ENCODE measurements at regions not wholly inside any gene's neighbourhood (a gene's known extent, or its start where the extent isn't known, plus 50 kb on each side); places are given as distances from the start of the nearest gene placed in this dataset.
A peak's percentile ranks its signal among the peaks of the same experiment; 100 is the strongest.
"Not testable (repeated sequence)": the region's sequence is repeated elsewhere in the genome, so short reads cannot be mapped to it uniquely, and the experiment has no call there.

DNA sequence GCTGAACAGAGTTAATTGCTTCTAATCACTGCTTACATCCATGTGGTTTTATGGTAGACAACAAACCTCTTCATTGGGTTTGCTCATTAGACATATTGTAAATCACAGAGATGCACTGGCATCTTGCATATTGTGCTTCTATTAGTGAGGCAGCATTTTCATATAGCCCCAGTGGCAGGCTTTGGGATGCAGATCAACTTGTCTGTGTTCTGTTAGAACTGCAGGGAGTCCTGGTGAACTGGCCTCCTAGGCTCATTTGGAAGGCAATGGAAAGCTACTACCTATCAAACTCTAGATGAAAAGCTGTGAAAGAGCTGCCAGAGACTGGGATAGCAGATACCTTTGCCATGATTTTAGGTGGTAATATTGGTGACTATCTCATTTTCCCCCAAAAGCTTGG lies 108.8 kb downstream of the NAA11 start:
- DNase-seq (ENCODE audit: low spot score), result peak; percentile 55

DNA sequence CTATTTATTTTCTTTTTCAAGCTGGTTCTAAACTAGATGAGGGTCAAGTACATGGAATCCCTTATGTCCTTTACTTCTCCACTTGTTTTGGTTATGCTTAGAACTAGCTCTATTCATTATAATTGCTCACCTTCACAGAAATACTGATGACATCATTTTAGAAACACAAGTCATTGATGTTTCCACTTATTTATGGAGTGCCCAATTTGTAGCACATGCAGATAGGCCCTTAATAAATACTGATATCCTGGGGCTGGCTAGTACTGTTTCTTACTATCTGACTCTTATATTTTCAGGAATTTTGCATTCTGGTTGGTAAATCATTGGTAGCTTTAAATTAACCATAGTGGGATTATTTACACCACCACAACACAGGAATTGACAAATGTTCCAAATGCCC lies 112.2 kb downstream of the NAA11 start:
- DNase-seq (ENCODE audit: low spot score), result no peak

- DNase-seq (ENCODE audit: low spot score), result no peak
Measured at GRCh38 chr4:79213010-79213409, 112.9 kb downstream of the NAA11 start.

DNA sequence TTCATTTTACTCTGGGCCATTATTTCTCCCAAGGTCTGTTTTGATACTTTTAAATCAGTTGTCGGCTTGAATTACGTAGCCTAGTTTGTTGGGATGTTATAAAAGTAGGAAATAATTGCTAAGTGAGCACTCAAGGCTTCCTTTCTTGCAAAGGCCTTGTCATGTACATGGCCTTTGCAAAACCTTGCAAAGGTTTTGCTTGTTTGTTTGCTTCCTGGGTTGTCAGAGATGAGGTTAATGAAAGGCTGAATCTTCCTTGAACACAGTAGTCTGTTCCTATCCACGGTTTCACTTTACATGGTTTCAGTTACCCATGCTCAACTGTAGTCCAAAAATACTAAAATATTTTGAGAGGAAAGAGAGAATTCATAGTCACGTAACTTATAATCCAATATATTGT lies 113.5 kb downstream of the NAA11 start:
- no peak for DNase-seq (ENCODE audit: low spot score)

GRCh38 chr4:79211490-79211889 lies 114.4 kb downstream of the NAA11 start:
- DNase-seq (ENCODE audit: low spot score), result no peak

DNA sequence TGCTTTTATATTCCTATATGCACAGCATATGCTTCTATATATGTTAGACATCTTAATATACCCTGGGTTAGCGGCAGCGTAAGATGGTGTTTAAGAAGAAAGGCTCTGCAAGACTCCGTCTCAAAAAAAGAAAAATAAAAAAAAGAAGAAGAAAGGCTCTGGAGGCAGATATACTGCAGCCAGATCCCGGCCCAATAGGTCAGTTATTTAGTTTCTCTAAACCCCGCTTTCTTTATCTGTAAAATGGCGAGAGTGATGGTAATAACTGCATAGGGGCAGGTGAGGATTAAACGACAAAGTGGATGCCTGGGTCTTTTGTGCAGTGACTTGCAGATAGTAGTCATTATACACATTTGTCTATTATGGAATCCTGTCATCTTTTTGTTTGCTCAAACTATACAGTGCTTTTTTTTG lies 115.2 kb downstream of the NAA11 start:
- DNase-seq (ENCODE audit: low spot score), result no peak

GRCh38 chr4:79209822-79210635 lies 115.8 kb downstream of the NAA11 start:
- no peak for DNase-seq (ENCODE audit: low spot score)

DNA sequence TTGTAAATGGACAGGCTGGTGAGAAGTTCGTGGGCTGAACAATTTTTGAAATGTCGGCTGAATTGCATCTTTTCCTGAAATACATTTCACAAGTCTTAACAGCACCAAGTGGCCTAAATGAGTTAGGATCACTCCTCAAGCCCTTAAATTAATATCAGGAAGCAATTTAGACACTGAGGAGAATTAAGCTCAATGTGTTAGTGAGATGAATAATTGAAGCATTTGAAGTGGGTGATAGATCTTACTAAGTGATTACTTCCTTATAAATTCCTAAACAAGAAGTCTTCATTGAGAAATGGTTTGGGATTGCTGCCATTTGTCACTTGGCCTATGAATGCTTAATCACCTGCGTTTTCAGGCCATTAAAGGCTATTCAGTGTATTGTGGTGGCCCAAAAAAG lies 116.8 kb downstream of the NAA11 start:
- no peak for DNase-seq (ENCODE audit: low spot score)

DNA sequence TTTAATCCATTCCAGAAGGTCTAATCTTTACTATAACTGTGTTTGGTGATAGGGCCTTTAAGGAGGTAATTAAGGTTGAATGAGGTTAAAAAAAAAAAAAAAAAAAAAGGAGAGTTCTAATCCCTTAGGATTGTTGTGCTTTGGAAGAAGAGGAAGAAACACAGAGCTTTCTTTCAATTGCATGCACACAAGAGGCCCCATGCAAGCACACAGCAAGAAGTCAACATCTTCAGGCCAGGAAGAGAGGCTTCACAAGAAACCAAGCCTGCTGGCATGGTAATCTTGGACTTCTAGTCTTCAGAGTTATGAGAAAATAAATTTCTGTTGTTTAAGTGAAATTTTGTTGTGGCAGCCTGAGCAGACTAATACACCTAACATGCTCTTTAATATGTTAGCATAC lies 118.6 kb downstream of the NAA11 start:
- DNase-seq (ENCODE audit: low spot score), result no peak

- DNase-seq (ENCODE audit: low spot score), result no peak
Measured at GRCh38 chr4:79206660-79207059, 119.2 kb downstream of the NAA11 start.

DNA sequence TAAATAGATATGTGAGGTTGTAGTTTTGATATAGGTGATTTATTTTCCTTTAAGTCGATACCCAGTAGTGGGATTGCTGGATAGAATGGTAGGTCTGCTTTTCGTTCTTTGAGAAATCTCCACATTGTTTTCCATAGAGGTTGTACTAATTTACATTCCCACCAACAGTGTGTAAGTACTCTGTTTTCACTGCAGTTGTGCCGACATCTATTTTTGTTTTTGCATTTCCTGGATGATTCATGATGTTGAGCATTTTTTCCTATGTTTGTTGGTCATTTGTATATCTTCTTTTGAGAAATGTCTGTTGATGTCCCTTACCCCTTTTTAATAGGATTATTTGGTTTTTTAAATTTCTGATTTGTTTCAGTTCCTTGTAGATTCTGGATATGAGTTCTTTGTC lies 120.7 kb downstream of the NAA11 start:
- DNase-seq (ENCODE audit: low spot score), result no peak

DNA sequence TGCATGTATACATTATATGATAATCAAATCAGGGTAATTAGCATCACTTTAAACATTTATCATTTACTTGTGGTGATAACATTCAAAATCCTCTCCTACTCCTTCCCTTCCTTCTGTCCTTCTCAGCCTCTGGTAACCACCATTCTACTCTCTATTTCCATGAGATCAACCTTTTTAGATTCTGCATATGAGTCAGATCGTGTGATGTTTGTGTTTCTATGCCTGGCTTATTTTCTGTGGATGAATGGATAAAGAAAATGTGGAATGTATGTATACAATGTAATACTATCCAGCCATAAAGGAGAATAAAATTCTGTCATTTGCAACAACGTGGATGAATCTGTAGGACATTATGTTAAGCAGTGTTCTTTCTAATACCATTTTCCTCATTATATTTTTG lies 123.9 kb downstream of the NAA11 start:
- no peak for DNase-seq (ENCODE audit: low spot score)

GRCh38 chr4:79199743-79200142 lies 126.1 kb downstream of the NAA11 start:
- no peak for DNase-seq (ENCODE audit: low spot score)

DNA sequence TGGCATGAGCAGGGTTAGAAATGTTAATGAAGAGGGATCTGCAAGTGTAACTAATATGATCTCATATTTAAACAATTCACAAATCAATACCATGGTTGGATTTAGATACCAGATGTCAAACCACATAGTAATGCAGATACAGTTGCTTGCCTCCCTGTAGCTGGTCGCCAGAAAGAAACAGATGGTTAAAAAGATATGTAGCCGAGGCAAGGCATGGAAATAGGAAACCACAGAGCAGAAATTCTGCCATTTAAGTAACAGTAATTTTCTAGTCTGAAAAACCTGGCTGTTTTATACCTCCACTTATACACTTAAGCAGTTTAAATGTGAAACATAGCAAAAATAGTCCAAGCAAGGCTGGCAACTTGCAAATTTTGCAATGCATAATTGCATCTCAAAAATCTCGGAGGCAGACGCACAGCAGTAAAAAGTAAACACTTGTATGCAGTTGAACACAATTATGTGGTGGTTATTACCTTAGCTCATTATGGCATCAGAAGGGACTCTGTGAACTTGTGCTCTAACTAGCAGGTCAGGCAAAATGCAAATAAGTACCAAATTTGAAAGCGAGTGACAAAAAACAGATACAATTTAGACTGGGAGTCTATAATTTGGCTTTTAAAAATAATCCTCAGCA lies 126.8 kb downstream of the NAA11 start:
- no peak for DNase-seq (ENCODE audit: low spot score)

DNA sequence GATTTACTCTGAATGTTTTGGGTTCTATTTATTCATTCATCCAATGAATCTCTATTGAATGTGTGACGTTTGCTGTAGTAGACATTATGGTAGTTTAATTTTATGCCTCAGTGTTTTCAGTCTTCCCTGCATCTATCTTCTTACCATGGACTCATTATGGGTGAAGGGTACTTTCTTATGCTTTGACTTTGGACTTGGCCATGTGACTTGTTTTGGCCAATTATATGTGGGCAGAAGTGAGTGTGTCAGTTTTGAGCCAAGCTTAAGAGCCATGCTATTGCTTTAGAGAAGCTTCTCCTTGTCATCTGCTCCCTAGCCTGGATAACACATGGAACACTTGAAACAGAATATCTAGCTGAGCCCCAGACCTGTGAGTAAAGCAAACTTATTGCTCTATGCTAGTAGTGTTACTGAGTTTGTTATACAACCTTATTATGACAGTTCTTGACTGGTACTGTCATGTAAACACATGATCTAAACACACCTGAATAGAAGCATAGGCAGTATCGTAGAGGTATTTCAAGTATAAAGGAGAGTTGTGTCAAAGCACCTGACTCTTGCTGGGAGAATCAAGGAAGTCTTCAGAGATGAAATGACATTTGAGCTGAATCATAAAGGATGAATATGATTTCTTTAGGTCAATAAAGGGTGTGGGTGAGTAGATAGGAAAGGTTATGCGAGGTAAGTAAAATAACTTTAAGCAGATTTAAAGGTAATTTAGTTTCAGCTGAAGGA lies 128.4 kb downstream of the NAA11 start:
- no peak for DNase-seq (ENCODE audit: low spot score)

DNA sequence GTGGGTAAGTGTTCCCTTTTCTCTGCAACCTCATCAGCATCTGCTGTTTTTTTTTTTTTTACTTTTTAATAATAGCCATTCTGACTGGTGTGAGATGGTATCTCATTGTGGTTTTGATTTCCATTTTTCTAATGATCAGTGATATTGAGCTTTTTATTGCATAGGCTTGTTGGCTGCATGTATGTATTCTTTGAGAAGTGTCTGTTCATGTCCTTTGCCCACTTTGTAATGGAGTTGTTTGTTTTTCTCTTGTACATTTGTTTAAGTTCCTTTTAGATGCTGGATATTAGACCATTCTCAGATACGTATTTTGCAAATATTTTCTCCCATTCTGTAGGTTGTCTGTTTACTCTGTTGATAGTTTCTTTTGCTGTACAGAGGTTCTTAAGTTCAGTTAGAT lies 134.6 kb downstream of the NAA11 start:
- DNase-seq (ENCODE audit: low spot score), result not testable (repeated sequence)

DNA sequence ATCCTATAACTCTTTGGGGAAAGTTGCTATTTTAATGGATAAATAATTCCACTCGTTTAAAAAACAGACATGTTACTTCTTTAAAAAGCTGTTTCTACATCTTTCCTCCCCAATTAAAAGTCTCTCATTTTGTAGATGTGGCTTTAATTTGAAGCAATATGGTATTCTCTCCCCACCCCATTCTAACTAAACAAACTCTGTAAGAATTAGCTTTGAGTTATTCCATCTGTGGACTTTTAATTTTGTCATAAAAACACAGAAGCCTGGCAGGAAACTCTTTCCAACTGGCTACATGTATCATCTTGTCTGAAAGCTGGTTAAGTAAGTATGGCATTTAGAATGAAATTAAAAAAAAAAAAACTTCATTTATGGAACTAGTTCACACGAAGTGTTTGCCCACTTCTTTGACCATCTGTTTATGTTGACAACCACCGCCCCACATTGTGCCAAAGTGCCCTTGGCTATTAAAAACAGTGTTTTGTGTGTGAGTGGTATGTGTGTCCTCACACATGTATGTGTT lies 140.3 kb downstream of the NAA11 start:
- no peak for DNase-seq (ENCODE audit: low spot score)

- no peak for DNase-seq (ENCODE audit: low spot score)
Measured at GRCh38 chr4:79184476-79184875, 141.4 kb downstream of the NAA11 start.

DNA sequence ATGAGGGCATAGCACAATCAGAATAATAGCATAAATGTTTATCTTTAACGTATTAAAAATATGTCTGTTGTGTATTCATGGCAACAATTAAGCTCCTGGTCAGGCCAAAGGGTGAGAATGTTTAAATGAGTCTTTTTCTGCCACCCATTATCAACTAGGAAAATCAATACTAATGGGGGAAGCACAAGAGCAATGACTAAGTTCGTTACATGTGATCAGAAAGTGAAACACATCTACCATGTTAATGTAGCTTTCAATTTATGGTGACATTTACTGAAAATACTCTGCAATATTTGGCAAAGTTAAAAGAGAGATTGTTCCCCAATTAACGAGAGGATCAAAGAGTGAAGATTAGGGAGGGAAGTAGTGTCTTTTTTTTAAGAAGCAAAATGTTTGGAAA lies 143.7 kb downstream of the NAA11 start:
- no peak for DNase-seq (ENCODE audit: low spot score)

DNA sequence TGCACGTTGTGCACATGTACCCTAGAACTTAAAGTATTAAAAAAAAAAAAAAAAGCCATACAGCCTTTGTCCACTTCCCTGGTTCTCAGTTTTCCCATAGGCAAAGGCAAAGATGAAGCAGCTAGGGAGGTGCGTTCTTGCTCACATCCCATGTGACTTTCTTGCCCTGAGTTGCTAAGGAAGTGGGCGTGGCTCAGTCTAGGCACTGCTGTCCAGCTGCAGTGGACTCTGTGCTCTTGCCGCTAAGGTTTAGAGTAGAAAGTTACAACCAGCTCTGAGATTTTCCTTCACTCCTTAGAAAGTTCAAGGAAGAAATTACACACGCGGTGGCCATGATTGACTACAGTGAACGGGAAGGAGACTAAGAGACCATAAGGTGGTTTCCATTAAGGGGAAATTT lies 144.7 kb downstream of the NAA11 start:
- DNase-seq (ENCODE audit: low spot score), result no peak

DNA sequence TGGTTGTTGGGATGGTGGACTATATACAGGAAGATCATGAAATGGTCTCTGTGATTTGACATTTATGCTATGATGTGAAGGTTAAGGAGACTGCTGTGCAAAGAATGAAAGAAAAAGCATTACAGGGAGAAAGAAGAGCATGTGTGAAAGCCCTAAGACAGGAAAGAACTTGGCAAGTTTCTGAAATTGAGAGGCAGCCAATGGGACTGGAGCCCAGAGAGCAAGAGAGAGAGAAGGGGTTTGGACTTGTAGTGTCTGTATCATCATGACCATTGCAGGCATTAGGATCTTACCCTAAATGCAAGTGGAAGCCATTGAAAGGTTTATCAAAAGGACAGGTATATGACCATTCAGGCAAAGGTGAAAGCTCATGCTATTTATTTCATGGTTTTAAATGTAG lies 147.1 kb downstream of the NAA11 start:
- DNase-seq (ENCODE audit: low spot score), result no peak

GRCh38 chr4:79177388-79177787 lies 148.5 kb downstream of the NAA11 start:
- DNase-seq (ENCODE audit: low spot score), result no peak

DNA sequence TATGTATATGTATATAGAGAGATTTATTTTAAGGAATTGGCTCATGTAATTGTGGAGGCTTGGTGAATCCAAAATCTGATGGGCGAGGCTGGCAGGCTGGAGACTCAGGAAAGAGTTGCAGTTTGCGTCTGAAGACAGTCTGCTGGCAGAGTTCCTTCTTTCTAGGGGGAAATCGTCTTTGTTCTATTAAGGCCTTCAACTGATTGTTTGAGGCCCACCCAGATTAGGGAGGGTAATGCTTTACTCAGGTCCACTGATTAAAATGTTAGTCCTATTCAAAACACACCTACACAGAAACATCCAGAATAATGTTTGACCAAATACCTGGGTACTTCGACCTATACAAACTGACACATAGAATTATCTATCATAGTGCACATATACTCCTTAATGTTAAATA lies 149.5 kb downstream of the NAA11 start:
- DNase-seq (ENCODE audit: low spot score), result no peak
